PC-9 (cell line): ENCODE measurements at regions not wholly inside any gene's neighbourhood (a gene's known extent, or its start where the extent isn't known, plus 50 kb on each side); places are given as distances from the start of the nearest gene placed in this dataset.

Experiments used
- EZH2 ChIP-seq: fragments of 200-600 bp; sonication (generic); IDR thresholded peaks from 2 replicates; pipeline ENCODE4 v1.8.0; 2017; ENCODE audit warnings: antibody characterized with exemption, low read depth
- TF ChIP-seq, protein P1 (sequence below): fragments of 200-600 bp; sonication (generic); conservative IDR thresholded peaks from 2 replicates; pipeline ENCODE4 v1.6.1; 2017; ENCODE audit warnings: mixed run types, antibody characterized with exemption, mild to moderate bottlenecking, moderate library complexity

DNA sequence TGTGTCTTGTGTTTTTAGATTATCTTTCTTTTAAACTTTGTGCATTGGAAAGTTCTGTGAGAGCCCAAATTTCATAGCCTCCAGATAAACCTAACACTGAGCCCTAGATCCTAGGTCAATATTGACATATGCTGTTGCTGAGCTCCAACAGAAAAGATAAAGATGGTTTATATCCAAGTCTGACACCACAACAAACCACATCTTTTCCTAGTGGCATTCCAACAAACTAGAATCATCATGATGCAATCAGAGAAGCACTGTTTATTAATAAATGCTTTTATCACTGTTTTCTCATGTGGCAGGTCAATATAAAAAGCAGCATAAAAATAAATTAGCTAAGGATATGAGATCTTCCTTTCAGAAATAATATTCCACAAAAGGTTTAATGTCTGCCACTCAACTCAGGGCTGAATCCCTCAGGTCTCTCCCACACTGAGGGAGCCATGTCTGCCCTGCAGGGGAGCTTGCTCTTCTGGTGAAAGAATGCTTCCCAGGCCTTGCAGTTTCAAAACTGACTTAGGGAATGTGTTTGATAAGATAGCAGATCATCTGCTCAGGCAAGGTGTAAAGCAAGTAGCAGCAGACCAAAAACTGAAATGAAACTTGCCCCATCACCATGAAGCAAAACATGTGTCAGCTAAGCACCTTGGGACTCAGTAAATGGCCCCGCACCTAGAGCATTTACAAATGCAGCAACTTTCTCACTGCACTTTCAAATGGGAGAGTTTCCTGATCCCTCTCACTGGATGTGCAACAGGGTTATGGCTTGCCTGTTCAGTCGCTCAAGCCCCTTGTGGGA lies 493.0 kb downstream of the AGTPBP1 start:
- TF ChIP-seq, protein P1, sequence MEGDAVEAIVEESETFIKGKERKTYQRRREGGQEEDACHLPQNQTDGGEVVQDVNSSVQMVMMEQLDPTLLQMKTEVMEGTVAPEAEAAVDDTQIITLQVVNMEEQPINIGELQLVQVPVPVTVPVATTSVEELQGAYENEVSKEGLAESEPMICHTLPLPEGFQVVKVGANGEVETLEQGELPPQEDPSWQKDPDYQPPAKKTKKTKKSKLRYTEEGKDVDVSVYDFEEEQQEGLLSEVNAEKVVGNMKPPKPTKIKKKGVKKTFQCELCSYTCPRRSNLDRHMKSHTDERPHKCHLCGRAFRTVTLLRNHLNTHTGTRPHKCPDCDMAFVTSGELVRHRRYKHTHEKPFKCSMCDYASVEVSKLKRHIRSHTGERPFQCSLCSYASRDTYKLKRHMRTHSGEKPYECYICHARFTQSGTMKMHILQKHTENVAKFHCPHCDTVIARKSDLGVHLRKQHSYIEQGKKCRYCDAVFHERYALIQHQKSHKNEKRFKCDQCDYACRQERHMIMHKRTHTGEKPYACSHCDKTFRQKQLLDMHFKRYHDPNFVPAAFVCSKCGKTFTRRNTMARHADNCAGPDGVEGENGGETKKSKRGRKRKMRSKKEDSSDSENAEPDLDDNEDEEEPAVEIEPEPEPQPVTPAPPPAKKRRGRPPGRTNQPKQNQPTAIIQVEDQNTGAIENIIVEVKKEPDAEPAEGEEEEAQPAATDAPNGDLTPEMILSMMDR = no peak
- TF ChIP-seq EZH2 = no peak
